HCT116 (cell line): ENCODE measurements at regions not wholly inside any gene's neighbourhood (a gene's known extent, or its start where the extent isn't known, plus 50 kb on each side); places are given as distances from the start of the nearest gene placed in this dataset.

Experiments used
- ATAC-seq: fragments of 200-7000 bp; cut with Tn5 transposase; 2 replicates; pipeline ENCODE4 v1.9.1; 2020; ENCODE audit warnings: mild to moderate bottlenecking, moderate library complexity
- BruUV-seq: library from RNA; stranded (reverse); fragments of 400-500 nt; replicated peaks from 2 replicates; lab custom pipeline; 2021; lab: Mats Ljungman, UMichigan
- CTCF ChIA-PET: fragments of 300-600 bp; sonication (Branson Sonifier 250); formaldehyde crosslinking; loops from one replicate; lab custom pipeline; 2021; ENCODE audit warnings: antibody characterized with exemption; lab: Charles Lee
- POLR2A ChIA-PET: fragments of 300-600, 350-600 bp; sonication (Branson Sonifier 250); formaldehyde crosslinking; loops from one replicate; lab custom pipeline; 2021; ENCODE audit warnings: antibody characterized with exemption; lab: Charles Lee
- RAD21 ChIA-PET, 2 experiments: fragments of 300-600 bp; sonication (Branson Sonifier 250); formaldehyde crosslinking; loops; one replicate each; lab custom pipeline; 2023; ENCODE audit warnings: low total read pairs in 2 of 2; ENCODE audit not compliant: uncharacterized antibody in 2 of 2, unreplicated experiment in 2 of 2, low non-redundant PET in 1 of 2; lab: Charles Lee
- DNase-seq: peaks from one replicate; pipeline ENCODE4 v3.0.0-alpha.2; 2010; ENCODE audit warnings: low read depth, low spot score
- H2AFZ ChIP-seq: fragments of 200-600 bp; shearing (Covaris generic), sonication (generic); 2 replicates; pipeline ENCODE4 v1.6.1; 2017; ENCODE audit warnings: low read depth, mixed run types, mixed read lengths, antibody characterized with exemption, low read length; ENCODE audit not compliant: poor library complexity, severe bottlenecking
- H3K27ac ChIP-seq: 2 replicates; pipeline ENCODE4 v1.5.1; 2012; ENCODE audit warnings: low read depth, low read length
- H3K27me3 ChIP-seq: fragments of 200-600 bp; sonication (generic); 2 replicates; pipeline ENCODE4 v1.6.1; 2016; ENCODE audit warnings: mixed run types, low read length, mixed read lengths; ENCODE audit not compliant: insufficient read depth
- H3K36me3 ChIP-seq, 2 experiments: fragments of 200-500 bp in 1 of 2; fragments of 200-600 bp in 1 of 2; sonication (Bioruptor generic) in 1 of 2; sonication (generic) in 1 of 2; 2 replicates each; pipeline versions ENCODE4 v1.5.1 to v1.6.1; 2014 to 2016; ENCODE audit warnings: low read length in 2 of 2, inconsistent platforms in 1 of 2, mixed read lengths in 1 of 2, mixed run types in 1 of 2; ENCODE audit not compliant: insufficient read depth in 2 of 2, control insufficient read depth in 1 of 2
- H3K4me1 ChIP-seq, 2 experiments: fragments of 200-600 bp in 1 of 2; sonication (generic) in 1 of 2; 2 replicates each; pipeline versions ENCODE4 v1.5.1 to v1.6.1; 2012 to 2017; ENCODE audit warnings: low read length in 2 of 2, inconsistent platforms in 1 of 2, mild to moderate bottlenecking in 1 of 2, mixed read lengths in 1 of 2, mixed run types in 1 of 2, moderate library complexity in 1 of 2; ENCODE audit not compliant: insufficient read depth in 2 of 2, control insufficient read depth in 1 of 2
- H3K4me2 ChIP-seq: fragments of 200-600 bp; sonication (generic); 2 replicates; pipeline ENCODE4 v1.6.1; 2017; ENCODE audit warnings: mixed run types, low read length, mixed read lengths
- H3K4me3 ChIP-seq, 2 experiments: fragments of 200-600 bp in 1 of 2; sonication (generic) in 1 of 2; replicated peaks in 1 of 2; 2 replicates each; pipeline ENCODE4 v1.5.1; 2011 to 2016; ENCODE audit warnings: low read length in 2 of 2, control low read depth in 1 of 2, low read depth in 1 of 2, mild to moderate bottlenecking in 1 of 2, mixed read lengths in 1 of 2, mixed run types in 1 of 2
- H3K79me2 ChIP-seq: fragments of 200-600 bp; sonication (generic); 2 replicates; pipeline ENCODE4 v1.6.1; 2017; ENCODE audit warnings: mild to moderate bottlenecking, mixed run types, low read length, moderate library complexity, mixed read lengths; ENCODE audit not compliant: insufficient read depth
- H3K9ac ChIP-seq: fragments of 200-600 bp; sonication (generic); 2 replicates; pipeline ENCODE4 v1.6.1; 2016; ENCODE audit warnings: low read length, mixed read lengths
- H3K9me2 ChIP-seq: fragments of 200-600 bp; sonication (generic), shearing (Covaris generic); 2 replicates; pipeline ENCODE4 v1.6.1; 2017; ENCODE audit warnings: mixed run types, mild to moderate bottlenecking, moderate library complexity; ENCODE audit not compliant: insufficient read depth
- H3K9me3 ChIP-seq, 2 experiments: fragments of 200-500 bp in 1 of 2; fragments of 200-600 bp in 1 of 2; sonication (Bioruptor generic) in 1 of 2; sonication (generic) in 1 of 2; 2 replicates each; pipeline ENCODE4 v1.6.1; 2014 to 2017; ENCODE audit warnings: low read length in 2 of 2, mixed read lengths in 2 of 2, inconsistent platforms in 1 of 2, low read depth in 1 of 2, mild to moderate bottlenecking in 1 of 2, mixed run types in 1 of 2, moderate library complexity in 1 of 2; ENCODE audit not compliant: control insufficient read depth in 1 of 2, insufficient read depth in 1 of 2
- H4K20me1 ChIP-seq: fragments of 200-600 bp; sonication (generic), shearing (Covaris generic); 2 replicates; pipeline ENCODE4 v1.6.1; 2017; ENCODE audit warnings: mixed run types, mild to moderate bottlenecking, moderate library complexity; ENCODE audit not compliant: insufficient read depth
- ATF3 ChIP-seq: IDR thresholded peaks from 2 replicates; pipeline ENCODE4 v1.6.1; 2012
- CBX3 ChIP-seq: IDR thresholded peaks from 2 replicates; pipeline ENCODE4 v1.6.1; 2012; ENCODE audit warnings: low read depth
- EGR1 ChIP-seq: IDR thresholded peaks from 2 replicates; pipeline ENCODE4 v1.6.1; 2012; ENCODE audit warnings: low read depth
- ELF1 ChIP-seq: IDR thresholded peaks from 2 replicates; pipeline ENCODE4 v1.6.1; 2012; ENCODE audit warnings: low read depth, borderline replicate concordance
- EZH2phosphoT487 ChIP-seq: fragments of 200-600 bp; IDR thresholded peaks from 2 replicates; pipeline ENCODE4 v1.6.1; 2018; ENCODE audit warnings: antibody characterized with exemption, borderline replicate concordance
- FOSL1 ChIP-seq: IDR thresholded peaks from 2 replicates; pipeline ENCODE4 v1.6.1; 2012; ENCODE audit warnings: low read depth
- JUND ChIP-seq: IDR thresholded peaks from 2 replicates; pipeline ENCODE4 v1.6.1; 2012
- MAX ChIP-seq: IDR thresholded peaks from 2 replicates; pipeline ENCODE4 v1.6.1; 2012
- POLR2AphosphoS5 ChIP-seq: IDR thresholded peaks from 2 replicates; pipeline ENCODE4 v1.6.1; 2011; ENCODE audit warnings: mild to moderate bottlenecking, low read depth, low read length, moderate library complexity
- REST ChIP-seq: IDR thresholded peaks from 2 replicates; pipeline ENCODE4 v1.6.1; 2012; ENCODE audit warnings: low read depth
- ZBTB33 ChIP-seq: IDR thresholded peaks from 2 replicates; pipeline ENCODE4 v1.6.1; 2011; ENCODE audit warnings: mild to moderate bottlenecking, low read length, moderate library complexity; ENCODE audit not compliant: insufficient replicate concordance; ENCODE audit errors: extremely low read depth
- ZFX ChIP-seq: fragments of 450-650 bp; IDR thresholded peaks from 2 replicates; pipeline ENCODE4 v1.6.1; 2017
- intact Hi-C: fragments of 100-400 bp; cut with micrococcal nuclease; formaldehyde crosslinking; loops from 2 replicates; pipeline ENCODE4 v1.10.0; 2022
- TF ChIP-seq, protein P1 (sequence below), 3 experiments: fragments of 200-600 bp in 1 of 3; sonication (generic) in 1 of 3; IDR thresholded peaks in 2 of 3; conservative IDR thresholded peaks in 1 of 3; 2 replicates each; pipeline ENCODE4 v1.5.1; 2012 to 2017; ENCODE audit warnings: low read depth in 2 of 3, low read length in 2 of 3, antibody characterized with exemption in 1 of 3, borderline replicate concordance in 1 of 3, control low read depth in 1 of 3, mild to moderate bottlenecking in 1 of 3, mixed read lengths in 1 of 3, mixed run types in 1 of 3, moderate library complexity in 1 of 3; ENCODE audit not compliant: insufficient read depth in 1 of 3

DNA sequence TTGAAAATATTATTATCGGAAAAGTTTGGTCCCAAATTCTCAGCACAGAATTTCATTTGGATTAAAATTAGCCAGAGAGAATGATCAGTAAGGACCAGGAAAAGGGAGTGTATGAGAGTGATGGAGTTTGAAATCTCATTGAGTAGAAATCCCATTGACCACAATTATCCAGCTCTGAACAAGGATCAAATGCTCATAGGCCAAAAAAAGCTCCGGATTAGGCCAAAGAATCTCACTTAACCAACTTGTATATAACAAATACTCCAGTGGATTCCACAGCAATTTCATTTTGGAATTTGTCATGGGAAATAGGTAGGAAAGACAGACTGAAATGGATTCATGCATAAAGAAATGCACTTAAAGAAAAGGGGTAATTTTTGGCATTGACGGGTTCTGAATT lies 83.9 kb upstream of the SORBS2 start:
- Histone ChIP-seq H3K4me3 (no peak overlapping the region), H3K4me1 (no peaks in the 10 kb centered on the region), H2AFZ (no peak overlapping the region), H3K27me3 (no peaks in the 10 kb centered on the region), H3K9me2 (no peaks in the 10 kb centered on the region), H3K79me2 (no peaks in the 10 kb centered on the region), H3K36me3 (no peaks in the 10 kb centered on the region), H3K27ac (no peak overlapping the region), H3K9me3 (no peaks in the 10 kb centered on the region), H3K4me2 (no peak overlapping the region), H4K20me1 (no peaks in the 10 kb centered on the region), H3K9ac (no peak overlapping the region)
- ATAC-seq (no peak), DNase-seq (no peak)
- CTCF ChIA-PET, result no interaction called here
- RAD21 ChIA-PET, result no interaction called here
- TF ChIP-seq MAX (no peak), ATF3 (no peak), POLR2AphosphoS5 (no peak), ELF1 (no peak), JUND (no peak), EGR1 (no peak), ZFX (no peak), EZH2phosphoT487 (no peak), ZBTB33 (no peak), REST (no peak), CBX3 (no peak), FOSL1 (no peak)
- TF ChIP-seq, protein P1, sequence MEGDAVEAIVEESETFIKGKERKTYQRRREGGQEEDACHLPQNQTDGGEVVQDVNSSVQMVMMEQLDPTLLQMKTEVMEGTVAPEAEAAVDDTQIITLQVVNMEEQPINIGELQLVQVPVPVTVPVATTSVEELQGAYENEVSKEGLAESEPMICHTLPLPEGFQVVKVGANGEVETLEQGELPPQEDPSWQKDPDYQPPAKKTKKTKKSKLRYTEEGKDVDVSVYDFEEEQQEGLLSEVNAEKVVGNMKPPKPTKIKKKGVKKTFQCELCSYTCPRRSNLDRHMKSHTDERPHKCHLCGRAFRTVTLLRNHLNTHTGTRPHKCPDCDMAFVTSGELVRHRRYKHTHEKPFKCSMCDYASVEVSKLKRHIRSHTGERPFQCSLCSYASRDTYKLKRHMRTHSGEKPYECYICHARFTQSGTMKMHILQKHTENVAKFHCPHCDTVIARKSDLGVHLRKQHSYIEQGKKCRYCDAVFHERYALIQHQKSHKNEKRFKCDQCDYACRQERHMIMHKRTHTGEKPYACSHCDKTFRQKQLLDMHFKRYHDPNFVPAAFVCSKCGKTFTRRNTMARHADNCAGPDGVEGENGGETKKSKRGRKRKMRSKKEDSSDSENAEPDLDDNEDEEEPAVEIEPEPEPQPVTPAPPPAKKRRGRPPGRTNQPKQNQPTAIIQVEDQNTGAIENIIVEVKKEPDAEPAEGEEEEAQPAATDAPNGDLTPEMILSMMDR (IDR thresholded peaks at IDR 0.05 in 2 of 3, conservative IDR thresholded peaks at IDR 0.05 in 1 of 3; ENCODE audit: borderline replicate concordance in 1 of 3, insufficient read depth in 1 of 3, low read depth in 2 of 3, low read length in 2 of 3), result no peak
- intact Hi-C loops, result no loop called here
- POLR2A ChIA-PET, result no interaction called here
- BruUV-seq, result no TSS peak
